ENCODE measurements at regions not wholly inside any gene's neighbourhood (a gene's known extent, or its start where the extent isn't known, plus 50 kb on each side); places are given as distances from the start of the nearest gene placed in this dataset.

- TF ChIP-seq, protein P1, sequence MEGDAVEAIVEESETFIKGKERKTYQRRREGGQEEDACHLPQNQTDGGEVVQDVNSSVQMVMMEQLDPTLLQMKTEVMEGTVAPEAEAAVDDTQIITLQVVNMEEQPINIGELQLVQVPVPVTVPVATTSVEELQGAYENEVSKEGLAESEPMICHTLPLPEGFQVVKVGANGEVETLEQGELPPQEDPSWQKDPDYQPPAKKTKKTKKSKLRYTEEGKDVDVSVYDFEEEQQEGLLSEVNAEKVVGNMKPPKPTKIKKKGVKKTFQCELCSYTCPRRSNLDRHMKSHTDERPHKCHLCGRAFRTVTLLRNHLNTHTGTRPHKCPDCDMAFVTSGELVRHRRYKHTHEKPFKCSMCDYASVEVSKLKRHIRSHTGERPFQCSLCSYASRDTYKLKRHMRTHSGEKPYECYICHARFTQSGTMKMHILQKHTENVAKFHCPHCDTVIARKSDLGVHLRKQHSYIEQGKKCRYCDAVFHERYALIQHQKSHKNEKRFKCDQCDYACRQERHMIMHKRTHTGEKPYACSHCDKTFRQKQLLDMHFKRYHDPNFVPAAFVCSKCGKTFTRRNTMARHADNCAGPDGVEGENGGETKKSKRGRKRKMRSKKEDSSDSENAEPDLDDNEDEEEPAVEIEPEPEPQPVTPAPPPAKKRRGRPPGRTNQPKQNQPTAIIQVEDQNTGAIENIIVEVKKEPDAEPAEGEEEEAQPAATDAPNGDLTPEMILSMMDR (IDR thresholded peaks at IDR 0.05; ENCODE audit: low read depth, low read length) = no peak
- no peak for DNase-seq (ENCODE audit: low read depth in 2 of 2)
- no peak overlapping the region for H3K4me3 ChIP-seq (replicated peaks in 1 of 2; ENCODE audit: low read depth in 2 of 2, low read length in 2 of 2)
Observed at GRCh38 chr4:13276357-13276756, 207.8 kb downstream of the RAB28 start.

DNA sequence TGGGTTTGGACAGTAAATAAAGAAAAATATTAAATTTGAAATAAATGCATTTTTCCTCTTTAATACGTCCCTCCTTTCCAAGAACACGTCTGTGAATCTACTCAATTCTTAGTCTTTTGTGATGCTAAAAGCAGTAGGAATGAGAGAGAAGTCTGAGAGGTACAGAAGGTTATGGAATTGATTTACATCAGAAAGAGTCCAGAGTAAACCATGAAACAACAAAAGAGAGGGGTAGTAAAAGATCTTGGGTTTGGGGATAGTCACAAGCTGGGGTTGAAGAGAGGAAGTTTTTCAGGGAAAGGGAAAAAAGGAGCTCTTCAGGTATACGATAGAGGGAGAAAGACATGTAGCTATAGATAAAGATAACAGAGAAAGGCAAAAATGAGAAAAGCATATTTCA is 215.4 kb downstream of the RAB28 start:
- H3K4me3 ChIP-seq (replicated peaks in 1 of 2; ENCODE audit: low read depth in 2 of 2, low read length in 2 of 2) = no peak overlapping the region
- TF ChIP-seq, protein P1 (IDR thresholded peaks at IDR 0.05; ENCODE audit: low read depth, low read length) = no peak
- DNase-seq (ENCODE audit: low read depth in 2 of 2) = no peak

DNA sequence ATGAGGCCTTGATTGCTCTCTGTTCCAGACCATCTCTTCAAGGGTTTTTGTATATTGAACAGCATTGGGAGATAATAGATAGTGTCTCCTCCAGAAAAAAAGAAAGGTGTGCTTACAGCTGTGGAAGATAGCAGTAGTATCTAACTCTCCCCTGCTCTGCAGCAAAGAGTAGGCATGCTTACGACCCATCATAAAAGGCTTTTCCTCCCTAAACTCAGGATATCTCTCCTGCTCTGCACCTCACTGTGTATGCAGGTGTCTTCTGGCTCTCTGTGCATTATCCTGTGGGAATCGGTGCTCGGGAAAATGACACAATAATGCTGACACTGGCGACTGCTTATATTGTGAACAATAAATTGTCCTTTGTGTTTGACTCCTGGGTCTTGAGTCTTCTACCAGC is 216.0 kb downstream of the RAB28 start:
- no peak overlapping the region for H3K4me3 ChIP-seq (replicated peaks in 1 of 2; ENCODE audit: low read depth in 2 of 2, low read length in 2 of 2)
- DNase-seq (ENCODE audit: low read depth in 2 of 2) = no peak
- TF ChIP-seq, protein P1 (IDR thresholded peaks at IDR 0.05; ENCODE audit: low read depth, low read length) = no peak

DNA sequence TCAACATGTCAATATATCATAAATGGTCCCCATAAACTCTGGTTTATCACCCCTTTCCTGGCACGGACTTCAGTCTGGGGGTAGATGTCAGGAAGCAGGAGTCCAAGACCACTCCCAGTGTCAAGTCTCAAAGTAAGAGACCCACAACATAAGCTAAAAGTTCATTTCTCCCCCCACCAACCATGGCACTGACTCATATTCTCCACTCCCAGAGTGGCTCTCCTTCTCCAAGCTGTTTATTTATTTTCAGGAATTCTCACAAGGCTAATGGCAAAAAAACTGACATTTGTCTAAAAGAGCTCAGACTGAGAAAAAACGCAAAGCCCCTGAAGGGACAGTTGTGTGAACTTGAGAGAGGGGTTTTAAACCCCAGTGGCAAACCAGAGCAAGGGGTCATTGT is 217.0 kb downstream of the RAB28 start:
- no peak overlapping the region for H3K4me3 ChIP-seq (replicated peaks in 1 of 2; ENCODE audit: low read depth in 2 of 2, low read length in 2 of 2)
- TF ChIP-seq, protein P1 (IDR thresholded peaks at IDR 0.05; ENCODE audit: low read depth, low read length) = no peak
- no peak for DNase-seq (ENCODE audit: low read depth in 2 of 2)

DNA sequence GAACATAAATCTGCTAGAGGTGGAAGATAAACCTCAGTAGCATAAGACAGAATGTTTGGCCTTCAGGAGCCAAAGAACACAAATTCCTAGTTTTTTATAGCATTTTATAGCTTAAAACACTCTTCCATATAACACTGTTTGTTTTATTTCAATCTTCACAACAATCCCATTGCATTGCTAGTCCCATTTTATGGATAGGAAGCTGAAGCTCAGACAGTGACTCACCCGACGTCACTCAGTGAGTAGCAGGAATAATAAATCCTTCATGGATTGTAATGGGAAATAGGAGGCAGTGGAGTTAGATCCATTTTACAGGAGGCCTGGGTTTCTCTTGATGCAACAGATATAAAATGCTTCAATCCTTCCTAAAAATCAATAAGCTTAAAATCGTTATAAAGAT is 217.5 kb downstream of the RAB28 start:
- TF ChIP-seq, protein P1 (IDR thresholded peaks at IDR 0.05; ENCODE audit: low read depth, low read length) = no peak
- no peak for DNase-seq (ENCODE audit: low read depth in 2 of 2)
- H3K4me3 ChIP-seq (replicated peaks in 1 of 2; ENCODE audit: low read depth in 2 of 2, low read length in 2 of 2) = no peak overlapping the region

DNA sequence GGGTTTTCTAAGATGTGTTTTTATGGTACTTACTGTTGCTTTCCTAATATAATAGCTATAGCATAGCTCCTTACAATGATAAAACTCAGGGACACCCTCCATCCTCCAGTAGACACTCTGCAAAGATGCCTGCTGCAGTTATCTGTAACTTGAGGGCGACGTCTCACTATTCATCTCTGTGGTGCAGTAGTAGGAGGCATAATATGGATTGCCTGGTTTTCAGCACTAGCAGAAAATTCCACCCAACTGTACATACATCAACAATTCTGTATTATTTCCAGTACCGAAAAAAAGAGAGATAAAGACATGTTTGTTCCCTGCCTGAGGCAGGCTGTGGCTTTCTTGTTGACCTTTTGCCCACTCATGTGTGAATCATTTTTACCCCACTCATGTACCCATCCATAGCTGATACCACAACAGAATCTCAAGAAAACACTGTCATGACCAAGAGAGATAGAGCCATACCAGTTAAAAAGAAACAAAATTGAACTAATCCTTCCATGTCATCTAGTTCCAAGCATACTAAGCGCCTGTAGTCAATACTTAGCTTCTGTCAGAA is 220.1 kb downstream of the RAB28 start:
- H3K4me3 ChIP-seq (replicated peaks in 1 of 2; ENCODE audit: low read depth in 2 of 2, low read length in 2 of 2) = no peak overlapping the region
- DNase-seq (ENCODE audit: low read depth in 2 of 2) = peak in 1 of 2 donors; percentile 12
- TF ChIP-seq, protein P1 (IDR thresholded peaks at IDR 0.05; ENCODE audit: low read depth, low read length) = no peak

- no peak overlapping the region for H3K4me3 ChIP-seq (replicated peaks in 1 of 2; ENCODE audit: low read depth in 2 of 2, low read length in 2 of 2)
- no peak for DNase-seq (ENCODE audit: low read depth in 2 of 2)
- TF ChIP-seq, protein P1 (IDR thresholded peaks at IDR 0.05; ENCODE audit: low read depth, low read length) = no peak
Observed at GRCh38 chr4:13262816-13263215, 221.3 kb downstream of the RAB28 start.

Measured in cardiac fibroblast (primary cell).